ENCODE measurements at regions not wholly inside any gene's neighbourhood (a gene's known extent, or its start where the extent isn't known, plus 50 kb on each side); places are given as distances from the start of the nearest gene placed in this dataset.

GRCh38 chr1:221405146-221405545 lies 336.7 kb downstream of the DUSP10 start:
- H3K4me1 ChIP-seq (ENCODE audit: control insufficient read depth, insufficient read depth, low read length), result no peaks in the 10 kb centered on the region
- no peak overlapping the region for H3K27ac ChIP-seq (ENCODE audit: low read length)
- no peaks in the 10 kb centered on the region for H3K9me3 ChIP-seq (replicated peaks; ENCODE audit: control insufficient read depth, low read depth, low read length)
- no peaks in the 10 kb centered on the region for H3K27me3 ChIP-seq (ENCODE audit: control insufficient read depth, insufficient read depth, low read length)
- no peak overlapping the region for H3K4me3 ChIP-seq (ENCODE audit: low read length)
- no peaks in the 10 kb centered on the region for H3K36me3 ChIP-seq (ENCODE audit: control insufficient read depth, insufficient read depth, low read length)
- DNase-seq, result no peak
- WGBS (ENCODE audit: insufficient coverage), result no CpG with 5 or more reads among the region's 1 CpG

DNA sequence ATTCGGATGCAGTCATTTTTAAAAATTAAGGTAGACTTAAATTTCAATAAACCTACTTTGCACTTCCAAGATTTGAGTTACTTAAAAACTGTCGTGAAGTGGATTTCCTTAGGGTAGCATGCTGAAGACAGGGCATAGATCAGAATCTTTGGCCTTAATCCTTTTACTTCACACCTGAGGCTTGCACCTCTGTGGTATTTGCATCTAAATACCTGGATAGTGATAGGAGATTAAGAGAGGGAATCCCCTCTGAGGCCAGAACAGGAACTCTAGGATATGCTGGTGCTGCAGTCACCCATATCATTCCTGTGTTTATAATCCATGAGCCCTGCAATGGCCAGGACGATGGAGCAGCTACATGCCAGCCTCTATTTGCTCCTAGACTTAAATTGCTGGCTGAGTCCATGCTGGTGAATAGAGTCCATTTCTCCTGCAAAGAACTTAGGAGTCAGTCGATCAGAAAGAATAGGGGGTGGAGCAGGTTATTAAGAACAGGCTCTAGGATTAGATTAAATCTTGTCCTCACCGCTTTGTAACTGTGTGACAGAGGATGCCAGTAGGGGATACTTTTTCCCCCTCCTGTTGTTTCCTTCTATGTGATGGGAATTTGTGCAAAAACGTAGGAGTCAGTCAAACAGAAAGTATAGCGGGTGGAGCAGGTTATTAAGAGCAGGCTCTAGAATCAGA lies 333.6 kb downstream of the DUSP10 start:
- H3K36me3 ChIP-seq (ENCODE audit: control insufficient read depth, insufficient read depth, low read length), result no peaks in the 10 kb centered on the region
- no peak overlapping the region for H3K4me3 ChIP-seq (ENCODE audit: low read length)
- WGBS (ENCODE audit: insufficient coverage), result 48% methylated on average over 2 of the region's 7 CpGs
- no peaks in the 10 kb centered on the region for H3K4me1 ChIP-seq (ENCODE audit: control insufficient read depth, insufficient read depth, low read length)
- DNase-seq, result no peak
- no peaks in the 10 kb centered on the region for H3K9me3 ChIP-seq (replicated peaks; ENCODE audit: control insufficient read depth, low read depth, low read length)
- H3K27me3 ChIP-seq (ENCODE audit: control insufficient read depth, insufficient read depth, low read length), result no peaks in the 10 kb centered on the region
- H3K27ac ChIP-seq (ENCODE audit: low read length), result no peak overlapping the region

DNA sequence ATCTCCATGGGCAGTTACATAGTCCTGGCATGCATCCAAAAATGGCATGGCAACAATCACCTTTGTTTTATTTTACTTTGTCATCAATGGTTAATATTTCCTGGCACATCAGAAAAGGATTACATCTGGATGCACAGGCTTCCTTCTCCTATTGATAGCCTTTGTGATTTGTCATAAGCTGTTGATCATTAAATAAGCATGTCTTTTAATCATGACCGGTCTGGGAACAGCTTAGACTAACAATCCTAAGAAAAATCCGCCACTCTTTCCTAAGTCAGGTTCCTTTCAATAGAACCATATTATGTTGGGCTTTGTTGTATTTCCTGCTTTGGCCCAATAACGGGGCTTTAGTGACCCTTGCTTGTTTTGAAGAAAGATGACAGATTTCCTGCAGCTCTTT lies 330.6 kb downstream of the DUSP10 start:
- H3K4me3 ChIP-seq (ENCODE audit: low read length), result no peak overlapping the region
- DNase-seq, result no peak
- no peaks in the 10 kb centered on the region for H3K36me3 ChIP-seq (ENCODE audit: control insufficient read depth, insufficient read depth, low read length)
- WGBS (ENCODE audit: insufficient coverage), result no CpG with 5 or more reads among the region's 3 CpGs
- no peaks in the 10 kb centered on the region for H3K9me3 ChIP-seq (replicated peaks; ENCODE audit: control insufficient read depth, low read depth, low read length)
- H3K27ac ChIP-seq (ENCODE audit: low read length), result no peak overlapping the region
- no peaks in the 10 kb centered on the region for H3K27me3 ChIP-seq (ENCODE audit: control insufficient read depth, insufficient read depth, low read length)
- H3K4me1 ChIP-seq (ENCODE audit: control insufficient read depth, insufficient read depth, low read length), result no peaks in the 10 kb centered on the region

- Histone ChIP-seq H3K27ac (ENCODE audit: low read length) (no peak overlapping the region), H3K4me3 (ENCODE audit: low read length) (no peak overlapping the region), H3K4me1 (ENCODE audit: control insufficient read depth, insufficient read depth, low read length) (no peaks in the 10 kb centered on the region), H3K27me3 (ENCODE audit: control insufficient read depth, insufficient read depth, low read length) (no peaks in the 10 kb centered on the region), H3K36me3 (ENCODE audit: control insufficient read depth, insufficient read depth, low read length) (no peaks in the 10 kb centered on the region), H3K9me3 (replicated peaks; ENCODE audit: control insufficient read depth, low read depth, low read length) (no peaks in the 10 kb centered on the region)
- no peak for DNase-seq
- 78% methylated on average over 4 of the region's 8 CpGs for WGBS (ENCODE audit: insufficient coverage)
Measured at GRCh38 chr1:221414772-221415539, 326.9 kb downstream of the DUSP10 start.

- Histone ChIP-seq H3K4me1 (ENCODE audit: control insufficient read depth, insufficient read depth, low read length) (no peaks in the 10 kb centered on the region), H3K9me3 (replicated peaks; ENCODE audit: control insufficient read depth, low read depth, low read length) (no peaks in the 10 kb centered on the region), H3K4me3 (ENCODE audit: low read length) (no peak overlapping the region), H3K36me3 (ENCODE audit: control insufficient read depth, insufficient read depth, low read length) (no peaks in the 10 kb centered on the region), H3K27ac (ENCODE audit: low read length) (no peak overlapping the region), H3K27me3 (ENCODE audit: control insufficient read depth, insufficient read depth, low read length) (no peaks in the 10 kb centered on the region)
- DNase-seq, result no peak
- no CpG with 5 or more reads among the region's 1 CpG for WGBS (ENCODE audit: insufficient coverage)
Measured at GRCh38 chr1:221415651-221416050, 326.2 kb downstream of the DUSP10 start.

- H3K9me3 ChIP-seq (replicated peaks; ENCODE audit: control insufficient read depth, low read depth, low read length), result no peaks in the 10 kb centered on the region
- no peak for DNase-seq
- H3K4me3 ChIP-seq (ENCODE audit: low read length), result no peak overlapping the region
- H3K27me3 ChIP-seq (ENCODE audit: control insufficient read depth, insufficient read depth, low read length), result no peaks in the 10 kb centered on the region
- H3K27ac ChIP-seq (ENCODE audit: low read length), result no peak overlapping the region
- H3K36me3 ChIP-seq (ENCODE audit: control insufficient read depth, insufficient read depth, low read length), result no peaks in the 10 kb centered on the region
- H3K4me1 ChIP-seq (ENCODE audit: control insufficient read depth, insufficient read depth, low read length), result no peaks in the 10 kb centered on the region
- no CpG with 5 or more reads among the region's 4 CpGs for WGBS (ENCODE audit: insufficient coverage)
Measured at GRCh38 chr1:221416142-221416541, 325.7 kb downstream of the DUSP10 start.

GRCh38 chr1:221416723-221417122 lies 325.2 kb downstream of the DUSP10 start:
- Histone ChIP-seq H3K9me3 (replicated peaks; ENCODE audit: control insufficient read depth, low read depth, low read length) (no peaks in the 10 kb centered on the region), H3K4me3 (ENCODE audit: low read length) (no peak overlapping the region)

DNA sequence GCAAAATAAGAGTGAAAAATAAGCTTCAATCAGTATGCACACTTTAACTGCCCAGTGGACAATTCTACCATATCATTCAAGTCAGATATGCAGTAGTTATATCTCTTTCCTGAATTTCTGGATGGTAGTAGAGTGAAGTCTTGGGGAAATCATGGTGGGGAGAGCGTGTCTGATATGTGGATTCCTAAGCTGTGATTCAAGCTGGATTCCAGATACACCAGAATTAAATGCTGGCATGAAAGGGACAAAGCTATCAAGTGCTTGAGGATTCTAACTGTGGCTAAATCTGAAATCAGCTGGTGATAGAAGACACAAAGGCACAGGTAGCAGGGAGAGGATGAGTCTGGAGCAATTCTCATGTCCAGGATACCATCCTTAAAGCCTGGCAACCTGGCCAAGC lies 323.5 kb downstream of the DUSP10 start:
- no peaks in the 10 kb centered on the region for H3K27me3 ChIP-seq (ENCODE audit: control insufficient read depth, insufficient read depth, low read length)
- WGBS (ENCODE audit: insufficient coverage), result 100% methylated on average over 1 of the region's 1 CpG

More at GRCh38 chr1:221416723-221417122, 325.2 kb downstream of the DUSP10 start:
- Histone ChIP-seq H3K27ac (ENCODE audit: low read length) (no peak overlapping the region), H3K36me3 (ENCODE audit: control insufficient read depth, insufficient read depth, low read length) (no peaks in the 10 kb centered on the region), H3K4me1 (ENCODE audit: control insufficient read depth, insufficient read depth, low read length) (no peaks in the 10 kb centered on the region), H3K27me3 (ENCODE audit: control insufficient read depth, insufficient read depth, low read length) (no peaks in the 10 kb centered on the region)
- no peak for DNase-seq

DNA sequence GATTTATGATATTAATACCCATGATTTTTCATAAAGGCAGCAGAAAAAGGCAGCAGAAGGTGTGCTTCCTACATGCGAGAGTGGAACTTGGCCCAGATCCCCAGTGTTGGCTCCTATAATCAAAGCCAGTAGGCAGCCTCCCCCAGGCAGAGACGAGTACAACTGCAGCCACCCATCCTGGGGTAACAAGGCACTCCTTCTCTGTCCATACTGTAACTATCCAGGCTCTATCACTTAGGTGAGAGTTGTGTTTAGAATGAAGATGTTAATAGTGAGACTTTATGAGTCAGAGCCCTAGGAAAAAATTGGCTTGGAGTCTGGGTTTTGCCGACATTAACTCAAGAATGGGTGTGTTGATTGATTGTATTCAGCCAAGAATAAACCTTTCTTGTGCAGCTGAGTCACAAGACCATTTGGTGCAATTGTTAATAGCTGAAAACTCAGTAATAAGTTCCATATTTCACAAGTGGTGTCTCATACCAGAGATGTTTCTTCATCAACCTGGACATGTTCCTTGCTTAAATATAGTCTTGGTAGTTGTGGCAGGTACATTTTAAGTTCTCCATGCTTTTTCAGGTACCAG lies 322.3 kb downstream of the DUSP10 start:
- WGBS (ENCODE audit: insufficient coverage), result 50% methylated on average over 1 of the region's 3 CpGs
- Histone ChIP-seq H3K4me3 (ENCODE audit: low read length) (no peak overlapping the region), H3K27ac (ENCODE audit: low read length) (no peak overlapping the region), H3K4me1 (ENCODE audit: control insufficient read depth, insufficient read depth, low read length) (no peaks in the 10 kb centered on the region), H3K36me3 (ENCODE audit: control insufficient read depth, insufficient read depth, low read length) (no peaks in the 10 kb centered on the region), H3K9me3 (replicated peaks; ENCODE audit: control insufficient read depth, low read depth, low read length) (no peaks in the 10 kb centered on the region), H3K27me3 (ENCODE audit: control insufficient read depth, insufficient read depth, low read length) (no peaks in the 10 kb centered on the region)
- no peak for DNase-seq

More for the DNA sequence above, 323.5 kb downstream of the DUSP10 start:
- DNase-seq, result no peak
- no peaks in the 10 kb centered on the region for H3K9me3 ChIP-seq (replicated peaks; ENCODE audit: control insufficient read depth, low read depth, low read length)
- H3K4me1 ChIP-seq (ENCODE audit: control insufficient read depth, insufficient read depth, low read length), result no peaks in the 10 kb centered on the region
- no peak overlapping the region for H3K4me3 ChIP-seq (ENCODE audit: low read length)
- H3K36me3 ChIP-seq (ENCODE audit: control insufficient read depth, insufficient read depth, low read length), result no peaks in the 10 kb centered on the region
- H3K27ac ChIP-seq (ENCODE audit: low read length), result no peak overlapping the region

DNA sequence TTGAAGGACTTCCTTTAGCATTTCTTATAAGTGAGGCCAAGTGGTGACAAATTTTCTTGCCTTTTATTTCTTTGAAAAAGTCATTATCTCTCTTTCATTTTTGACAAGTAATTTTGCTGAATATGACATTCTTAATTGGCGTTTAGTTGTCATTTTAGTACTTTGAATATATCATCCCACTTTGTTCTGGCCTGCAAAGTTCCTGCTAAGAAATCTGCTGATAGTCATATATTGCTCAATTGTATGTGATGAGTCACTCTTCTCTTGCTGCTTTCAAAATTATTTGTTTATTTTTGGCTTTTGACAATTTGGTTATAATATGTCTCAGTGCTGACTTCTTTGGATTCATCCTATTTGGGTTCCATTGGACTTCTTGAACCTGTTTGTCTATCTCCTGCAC lies 312.6 kb downstream of the DUSP10 start:
- no peaks in the 10 kb centered on the region for H3K36me3 ChIP-seq (ENCODE audit: control insufficient read depth, insufficient read depth, low read length)
- H3K4me3 ChIP-seq (ENCODE audit: low read length), result no peak overlapping the region
- H3K4me1 ChIP-seq (ENCODE audit: control insufficient read depth, insufficient read depth, low read length), result no peaks in the 10 kb centered on the region
- WGBS (ENCODE audit: insufficient coverage), result no CpG with 5 or more reads among the region's 1 CpG
- no peak overlapping the region for H3K27ac ChIP-seq (ENCODE audit: low read length)
- DNase-seq, result no peak
- H3K9me3 ChIP-seq (replicated peaks; ENCODE audit: control insufficient read depth, low read depth, low read length), result peaks cover 3% of the 10 kb centered on the region
- H3K27me3 ChIP-seq (ENCODE audit: control insufficient read depth, insufficient read depth, low read length), result no peaks in the 10 kb centered on the region
